ENCODE measurements at regions not wholly inside any gene's neighbourhood (a gene's known extent, or its start where the extent isn't known, plus 50 kb on each side); places are given as distances from the start of the nearest gene placed in this dataset.

GRCh38 chr6:170176898-170177771, 113.7 kb downstream of the DLL1 start:
- DNase-seq = no peak

- DNase-seq = no peak
Observed at GRCh38 chr6:170176136-170176897, 114.6 kb downstream of the DLL1 start.

- DNase-seq = no peak
Observed at GRCh38 chr6:170175644-170176135, 115.2 kb downstream of the DLL1 start.

- DNase-seq = no peak
Observed at GRCh38 chr6:170174771-170175643, 115.9 kb downstream of the DLL1 start.

- DNase-seq = no peak
Observed at GRCh38 chr6:170174124-170174770, 116.6 kb downstream of the DLL1 start.

- DNase-seq = no peak
Observed at GRCh38 chr6:170173335-170173881, 117.5 kb downstream of the DLL1 start.

GRCh38 chr6:170172825-170173256, 118.0 kb downstream of the DLL1 start:
- no peak for DNase-seq

GRCh38 chr6:170172392-170172791, 118.5 kb downstream of the DLL1 start:
- no peak for DNase-seq

- no peak for DNase-seq
Observed at GRCh38 chr6:170167657-170168159, 123.2 kb downstream of the DLL1 start.

GRCh38 chr6:170166511-170167122, 124.3 kb downstream of the DLL1 start:
- no peak for DNase-seq

- DNase-seq = no peak
Observed at GRCh38 chr6:170165471-170166117, 125.3 kb downstream of the DLL1 start.

GRCh38 chr6:170165085-170165470, 125.8 kb downstream of the DLL1 start:
- no peak for DNase-seq

- no peak for DNase-seq
Observed at GRCh38 chr6:170164271-170164900, 126.5 kb downstream of the DLL1 start.

- DNase-seq = no peak
Observed at GRCh38 chr6:170163405-170164170, 127.3 kb downstream of the DLL1 start.

GRCh38 chr6:170162775-170163404, 128.0 kb downstream of the DLL1 start:
- no peak for DNase-seq

- DNase-seq = no peak
Observed at GRCh38 chr6:170162011-170162774, 128.7 kb downstream of the DLL1 start.

GRCh38 chr6:170160628-170161611, 130.0 kb downstream of the DLL1 start:
- no peak for DNase-seq

Data from fibroblast of upper back skin (primary cell).